ENCODE measurements at regions not wholly inside any gene's neighbourhood (a gene's known extent, or its start where the extent isn't known, plus 50 kb on each side); places are given as distances from the start of the nearest gene placed in this dataset.

DNA sequence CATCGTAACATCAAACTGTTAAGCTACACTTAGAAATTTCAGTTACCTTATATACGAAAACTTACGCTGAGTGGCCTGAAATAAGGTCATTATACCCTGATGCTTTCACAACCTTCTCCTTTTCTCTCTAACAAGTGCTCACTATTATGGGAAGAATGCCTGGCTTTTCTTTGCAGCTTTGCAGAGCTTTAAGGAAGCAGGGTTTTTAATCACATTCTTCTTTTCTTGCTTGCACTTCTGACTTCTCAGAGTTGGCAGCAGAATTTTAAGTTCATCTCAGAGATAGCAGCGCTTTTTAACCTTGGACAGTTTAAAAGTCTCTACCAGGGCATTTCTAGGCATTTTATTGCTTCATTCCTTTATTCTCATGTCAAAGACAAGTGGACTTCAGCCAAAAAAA is 285.1 kb downstream of the SPRY2 start:
- no peaks in the 10 kb centered on the region for H3K27me3 ChIP-seq (ENCODE audit: insufficient read depth)
- no peak overlapping the region for H3K27ac Mint-ChIP-seq
- DNase-seq (ENCODE audit: low spot score) (no peak), ATAC-seq (no peak)
- H3K36me3 ChIP-seq (ENCODE audit: insufficient read depth), result no peaks in the 10 kb centered on the region
- peaks cover 8% of the 10 kb centered on the region; the same call in 2 of the 3 replicates for H3K4me1 Mint-ChIP-seq
- no peaks in the 10 kb centered on the region for H3F3A ChIP-seq (replicated peaks; ENCODE audit: low read depth)
- no peak overlapping the region for H3K4me3 Mint-ChIP-seq
- no peak for TF ChIP-seq CREB1 (CRISPR knock-in tag; IDR thresholded peaks at IDR 0.05; ENCODE audit: low read depth)
- no peak for TF ChIP-seq JUNB (IDR thresholded peaks at IDR 0.05; ENCODE audit: unreplicated experiment)
- TF ChIP-seq, protein P1, sequence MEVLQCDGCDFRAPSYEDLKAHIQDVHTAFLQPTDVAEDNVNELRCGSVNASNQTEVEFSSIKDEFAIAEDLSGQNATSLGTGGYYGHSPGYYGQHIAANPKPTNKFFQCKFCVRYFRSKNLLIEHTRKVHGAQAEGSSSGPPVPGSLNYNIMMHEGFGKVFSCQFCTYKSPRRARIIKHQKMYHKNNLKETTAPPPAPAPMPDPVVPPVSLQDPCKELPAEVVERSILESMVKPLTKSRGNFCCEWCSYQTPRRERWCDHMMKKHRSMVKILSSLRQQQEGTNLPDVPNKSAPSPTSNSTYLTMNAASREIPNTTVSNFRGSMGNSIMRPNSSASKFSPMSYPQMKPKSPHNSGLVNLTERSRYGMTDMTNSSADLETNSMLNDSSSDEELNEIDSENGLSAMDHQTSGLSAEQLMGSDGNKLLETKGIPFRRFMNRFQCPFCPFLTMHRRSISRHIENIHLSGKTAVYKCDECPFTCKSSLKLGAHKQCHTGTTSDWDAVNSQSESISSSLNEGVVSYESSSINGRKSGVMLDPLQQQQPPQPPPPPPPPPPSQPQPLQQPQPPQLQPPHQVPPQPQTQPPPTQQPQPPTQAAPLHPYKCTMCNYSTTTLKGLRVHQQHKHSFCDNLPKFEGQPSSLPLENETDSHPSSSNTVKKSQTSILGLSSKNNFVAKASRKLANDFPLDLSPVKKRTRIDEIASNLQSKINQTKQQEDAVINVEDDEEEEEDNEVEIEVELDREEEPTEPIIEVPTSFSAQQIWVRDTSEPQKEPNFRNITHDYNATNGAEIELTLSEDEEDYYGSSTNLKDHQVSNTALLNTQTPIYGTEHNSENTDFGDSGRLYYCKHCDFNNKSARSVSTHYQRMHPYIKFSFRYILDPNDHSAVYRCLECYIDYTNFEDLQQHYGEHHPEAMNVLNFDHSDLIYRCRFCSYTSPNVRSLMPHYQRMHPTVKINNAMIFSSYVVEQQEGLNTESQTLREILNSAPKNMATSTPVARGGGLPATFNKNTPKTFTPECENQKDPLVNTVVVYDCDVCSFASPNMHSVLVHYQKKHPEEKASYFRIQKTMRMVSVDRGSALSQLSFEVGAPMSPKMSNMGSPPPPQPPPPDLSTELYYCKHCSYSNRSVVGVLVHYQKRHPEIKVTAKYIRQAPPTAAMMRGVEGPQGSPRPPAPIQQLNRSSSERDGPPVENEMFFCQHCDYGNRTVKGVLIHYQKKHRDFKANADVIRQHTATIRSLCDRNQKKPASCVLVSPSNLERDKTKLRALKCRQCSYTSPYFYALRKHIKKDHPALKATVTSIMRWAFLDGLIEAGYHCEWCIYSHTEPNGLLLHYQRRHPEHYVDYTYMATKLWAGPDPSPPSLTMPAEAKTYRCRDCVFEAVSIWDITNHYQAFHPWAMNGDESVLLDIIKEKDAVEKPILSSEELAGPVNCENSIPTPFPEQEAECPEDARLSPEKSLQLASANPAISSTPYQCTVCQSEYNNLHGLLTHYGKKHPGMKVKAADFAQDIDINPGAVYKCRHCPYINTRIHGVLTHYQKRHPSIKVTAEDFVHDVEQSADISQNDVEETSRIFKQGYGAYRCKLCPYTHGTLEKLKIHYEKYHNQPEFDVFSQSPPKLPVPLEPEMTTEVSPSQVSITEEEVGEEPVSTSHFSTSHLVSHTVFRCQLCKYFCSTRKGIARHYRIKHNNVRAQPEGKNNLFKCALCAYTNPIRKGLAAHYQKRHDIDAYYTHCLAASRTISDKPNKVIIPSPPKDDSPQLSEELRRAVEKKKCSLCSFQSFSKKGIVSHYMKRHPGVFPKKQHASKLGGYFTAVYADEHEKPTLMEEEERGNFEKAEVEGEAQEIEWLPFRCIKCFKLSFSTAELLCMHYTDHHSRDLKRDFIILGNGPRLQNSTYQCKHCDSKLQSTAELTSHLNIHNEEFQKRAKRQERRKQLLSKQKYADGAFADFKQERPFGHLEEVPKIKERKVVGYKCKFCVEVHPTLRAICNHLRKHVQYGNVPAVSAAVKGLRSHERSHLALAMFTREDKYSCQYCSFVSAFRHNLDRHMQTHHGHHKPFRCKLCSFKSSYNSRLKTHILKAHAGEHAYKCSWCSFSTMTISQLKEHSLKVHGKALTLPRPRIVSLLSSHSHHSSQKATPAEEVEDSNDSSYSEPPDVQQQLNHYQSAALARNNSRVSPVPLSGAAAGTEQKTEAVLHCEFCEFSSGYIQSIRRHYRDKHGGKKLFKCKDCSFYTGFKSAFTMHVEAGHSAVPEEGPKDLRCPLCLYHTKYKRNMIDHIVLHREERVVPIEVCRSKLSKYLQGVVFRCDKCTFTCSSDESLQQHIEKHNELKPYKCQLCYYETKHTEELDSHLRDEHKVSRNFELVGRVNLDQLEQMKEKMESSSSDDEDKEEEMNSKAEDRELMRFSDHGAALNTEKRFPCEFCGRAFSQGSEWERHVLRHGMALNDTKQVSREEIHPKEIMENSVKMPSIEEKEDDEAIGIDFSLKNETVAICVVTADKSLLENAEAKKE (CRISPR knock-in tag; IDR thresholded peaks at IDR 0.05), result no peak
- no peak for TF ChIP-seq EZH2 (IDR thresholded peaks at IDR 0.05; ENCODE audit: low read depth, unreplicated experiment)
- TF ChIP-seq, protein P2, sequence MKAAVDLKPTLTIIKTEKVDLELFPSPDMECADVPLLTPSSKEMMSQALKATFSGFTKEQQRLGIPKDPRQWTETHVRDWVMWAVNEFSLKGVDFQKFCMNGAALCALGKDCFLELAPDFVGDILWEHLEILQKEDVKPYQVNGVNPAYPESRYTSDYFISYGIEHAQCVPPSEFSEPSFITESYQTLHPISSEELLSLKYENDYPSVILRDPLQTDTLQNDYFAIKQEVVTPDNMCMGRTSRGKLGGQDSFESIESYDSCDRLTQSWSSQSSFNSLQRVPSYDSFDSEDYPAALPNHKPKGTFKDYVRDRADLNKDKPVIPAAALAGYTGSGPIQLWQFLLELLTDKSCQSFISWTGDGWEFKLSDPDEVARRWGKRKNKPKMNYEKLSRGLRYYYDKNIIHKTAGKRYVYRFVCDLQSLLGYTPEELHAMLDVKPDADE (IDR thresholded peaks at IDR 0.05), result no peak
- no peak for TF ChIP-seq STAT1 (IDR thresholded peaks at IDR 0.05; ENCODE audit: unreplicated experiment)
- TF ChIP-seq EZH2phosphoT487 (IDR thresholded peaks at IDR 0.05; ENCODE audit: unreplicated experiment), result no peak
- no peak for TF ChIP-seq ZNF114 (CRISPR knock-in tag; IDR thresholded peaks at IDR 0.05)
- TF ChIP-seq ZNF331 (CRISPR knock-in tag; IDR thresholded peaks at IDR 0.05; ENCODE audit: low read depth), result no peak
- TF ChIP-seq POLR2AphosphoS5 (IDR thresholded peaks at IDR 0.05; ENCODE audit: low read depth), result no peak
- TF ChIP-seq, protein P3, sequence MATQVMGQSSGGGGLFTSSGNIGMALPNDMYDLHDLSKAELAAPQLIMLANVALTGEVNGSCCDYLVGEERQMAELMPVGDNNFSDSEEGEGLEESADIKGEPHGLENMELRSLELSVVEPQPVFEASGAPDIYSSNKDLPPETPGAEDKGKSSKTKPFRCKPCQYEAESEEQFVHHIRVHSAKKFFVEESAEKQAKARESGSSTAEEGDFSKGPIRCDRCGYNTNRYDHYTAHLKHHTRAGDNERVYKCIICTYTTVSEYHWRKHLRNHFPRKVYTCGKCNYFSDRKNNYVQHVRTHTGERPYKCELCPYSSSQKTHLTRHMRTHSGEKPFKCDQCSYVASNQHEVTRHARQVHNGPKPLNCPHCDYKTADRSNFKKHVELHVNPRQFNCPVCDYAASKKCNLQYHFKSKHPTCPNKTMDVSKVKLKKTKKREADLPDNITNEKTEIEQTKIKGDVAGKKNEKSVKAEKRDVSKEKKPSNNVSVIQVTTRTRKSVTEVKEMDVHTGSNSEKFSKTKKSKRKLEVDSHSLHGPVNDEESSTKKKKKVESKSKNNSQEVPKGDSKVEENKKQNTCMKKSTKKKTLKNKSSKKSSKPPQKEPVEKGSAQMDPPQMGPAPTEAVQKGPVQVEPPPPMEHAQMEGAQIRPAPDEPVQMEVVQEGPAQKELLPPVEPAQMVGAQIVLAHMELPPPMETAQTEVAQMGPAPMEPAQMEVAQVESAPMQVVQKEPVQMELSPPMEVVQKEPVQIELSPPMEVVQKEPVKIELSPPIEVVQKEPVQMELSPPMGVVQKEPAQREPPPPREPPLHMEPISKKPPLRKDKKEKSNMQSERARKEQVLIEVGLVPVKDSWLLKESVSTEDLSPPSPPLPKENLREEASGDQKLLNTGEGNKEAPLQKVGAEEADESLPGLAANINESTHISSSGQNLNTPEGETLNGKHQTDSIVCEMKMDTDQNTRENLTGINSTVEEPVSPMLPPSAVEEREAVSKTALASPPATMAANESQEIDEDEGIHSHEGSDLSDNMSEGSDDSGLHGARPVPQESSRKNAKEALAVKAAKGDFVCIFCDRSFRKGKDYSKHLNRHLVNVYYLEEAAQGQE (IDR thresholded peaks at IDR 0.05; ENCODE audit: unreplicated experiment), result no peak
- no peak for TF ChIP-seq NANOG (IDR thresholded peaks at IDR 0.05; ENCODE audit: borderline replicate concordance)
- TF ChIP-seq, protein P4, sequence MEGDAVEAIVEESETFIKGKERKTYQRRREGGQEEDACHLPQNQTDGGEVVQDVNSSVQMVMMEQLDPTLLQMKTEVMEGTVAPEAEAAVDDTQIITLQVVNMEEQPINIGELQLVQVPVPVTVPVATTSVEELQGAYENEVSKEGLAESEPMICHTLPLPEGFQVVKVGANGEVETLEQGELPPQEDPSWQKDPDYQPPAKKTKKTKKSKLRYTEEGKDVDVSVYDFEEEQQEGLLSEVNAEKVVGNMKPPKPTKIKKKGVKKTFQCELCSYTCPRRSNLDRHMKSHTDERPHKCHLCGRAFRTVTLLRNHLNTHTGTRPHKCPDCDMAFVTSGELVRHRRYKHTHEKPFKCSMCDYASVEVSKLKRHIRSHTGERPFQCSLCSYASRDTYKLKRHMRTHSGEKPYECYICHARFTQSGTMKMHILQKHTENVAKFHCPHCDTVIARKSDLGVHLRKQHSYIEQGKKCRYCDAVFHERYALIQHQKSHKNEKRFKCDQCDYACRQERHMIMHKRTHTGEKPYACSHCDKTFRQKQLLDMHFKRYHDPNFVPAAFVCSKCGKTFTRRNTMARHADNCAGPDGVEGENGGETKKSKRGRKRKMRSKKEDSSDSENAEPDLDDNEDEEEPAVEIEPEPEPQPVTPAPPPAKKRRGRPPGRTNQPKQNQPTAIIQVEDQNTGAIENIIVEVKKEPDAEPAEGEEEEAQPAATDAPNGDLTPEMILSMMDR (conservative IDR thresholded peaks at IDR 0.05; ENCODE audit: low read depth in 2 of 2), result no peak
- peaks cover 2% of the 10 kb centered on the region; the same call in 2 of the 3 replicates for H3K36me3 Mint-ChIP-seq (ENCODE audit: low read depth)
- H3K27me3 Mint-ChIP-seq (ENCODE audit: insufficient read depth, low read depth, poor library complexity), result peaks cover 2% of the 10 kb centered on the region
- no peaks in the 10 kb centered on the region for H3K79me2 ChIP-seq (replicated peaks; ENCODE audit: insufficient read depth)
- H3K9me3 Mint-ChIP-seq, result no peaks in the 10 kb centered on the region; the same call in 2 of the 3 replicates
- H3K4me2 ChIP-seq, result no peak overlapping the region
- no peaks in the 10 kb centered on the region for H4K20me1 ChIP-seq (replicated peaks; ENCODE audit: insufficient read depth)
- H3K9me2 ChIP-seq (ENCODE audit: insufficient read depth), result peaks cover 8% of the 10 kb centered on the region; the same call in 1 of the 2 replicates
- H3K27ac ChIP-seq (ENCODE audit: low read depth), result no peak overlapping the region
- H3K4me3 ChIP-seq, result no peak overlapping the region
- H2AFZ ChIP-seq, result no peak overlapping the region
- H3K4me1 ChIP-seq (ENCODE audit: insufficient read depth), result peaks cover 8% of the 10 kb centered on the region; the same call in 1 of the 2 replicates

Data from GM23338 (cell line).